ENCODE measurements at regions not wholly inside any gene's neighbourhood (a gene's known extent, or its start where the extent isn't known, plus 50 kb on each side); places are given as distances from the start of the nearest gene placed in this dataset.
"Not testable (repeated sequence)": the region's sequence is repeated elsewhere in the genome, so short reads cannot be mapped to it uniquely, and the experiment has no call there.

GRCh38 chr1:73517603-73518191, 680.3 kb downstream of the LRRIQ3 start:
- CTCF ChIA-PET, result no interaction called here
- POLR2A ChIA-PET, result no interaction called here

GRCh38 chr1:73516451-73516850, 681.5 kb downstream of the LRRIQ3 start:
- POLR2A ChIA-PET, result no interaction called here
- CTCF ChIA-PET, result no interaction called here

DNA sequence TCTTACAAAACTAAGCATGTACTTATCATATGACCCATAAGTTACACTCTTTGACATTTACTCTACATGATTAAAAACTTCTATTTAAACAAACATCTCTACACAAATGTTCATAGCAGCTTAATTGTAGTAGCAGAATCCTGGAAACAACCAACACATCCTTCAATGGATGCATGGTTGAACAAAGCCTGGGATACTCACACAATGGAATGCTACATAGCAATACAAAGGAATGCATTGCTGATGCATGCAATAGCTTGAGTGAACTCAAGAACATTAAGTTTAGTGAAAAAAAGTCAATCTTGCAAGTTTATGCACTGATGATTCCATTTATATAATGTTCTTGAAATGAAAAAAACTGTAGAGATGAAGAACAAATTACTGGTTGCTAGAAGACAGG, 686.9 kb downstream of the LRRIQ3 start:
- ChIA-PET POLR2A (no interaction called here), CTCF (no interaction called here)

- ChIA-PET CTCF (no interaction called here), POLR2A (no interaction called here)
These were observed 697.8 kb downstream of the LRRIQ3 start for GRCh38 chr1:73500154-73500553.

GRCh38 chr1:73499671-73500070, 698.3 kb downstream of the LRRIQ3 start:
- ChIA-PET CTCF (no interaction called here), POLR2A (no interaction called here)

DNA sequence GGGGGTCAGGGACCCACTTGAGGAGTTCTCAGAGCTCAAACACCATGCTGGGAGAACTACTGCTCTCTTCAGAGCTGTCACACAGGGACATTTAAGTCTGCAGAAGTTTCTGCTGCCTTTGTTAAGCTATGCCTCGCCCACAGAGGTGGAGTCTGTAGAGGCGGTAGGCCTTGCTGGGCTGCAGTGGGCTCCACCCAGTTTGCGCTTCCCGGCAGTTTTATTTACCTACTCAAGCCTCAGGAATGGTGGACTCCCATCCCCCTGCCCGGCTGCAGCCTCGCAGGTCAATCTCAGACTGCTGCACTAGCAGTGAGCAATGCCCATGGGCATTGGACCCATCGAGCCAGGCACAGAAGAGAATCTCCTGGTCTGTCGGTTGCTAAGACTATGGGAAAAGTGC, 706.4 kb downstream of the LRRIQ3 start:
- ChIA-PET POLR2A (no interaction called here), CTCF (no interaction called here)

DNA sequence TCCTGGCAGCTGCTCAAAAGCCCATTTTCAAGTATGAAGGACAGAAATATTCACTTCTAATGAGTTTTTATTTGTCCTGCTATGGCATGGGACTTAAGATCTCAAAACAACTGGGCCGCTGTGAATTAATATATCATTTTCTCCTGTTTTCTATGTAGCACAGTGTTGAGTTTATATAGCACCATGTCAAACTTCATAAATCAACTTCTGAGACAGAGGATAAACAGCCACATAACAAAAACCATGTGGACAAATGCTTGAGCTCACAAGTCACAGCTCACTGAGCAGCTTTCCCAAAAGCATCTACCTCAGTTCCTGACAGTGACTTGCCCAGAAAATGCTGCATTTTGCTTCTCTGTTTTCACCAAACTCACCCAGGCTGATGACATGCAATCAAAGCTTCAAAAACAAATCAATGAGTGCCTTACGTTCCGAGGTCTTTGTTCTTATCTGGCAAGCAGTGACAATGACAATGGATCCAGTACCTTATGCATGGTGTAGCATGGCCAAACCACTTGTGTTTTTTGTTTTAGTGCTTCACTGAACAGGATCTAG, 722.6 kb downstream of the LRRIQ3 start:
- ChIA-PET POLR2A (no interaction called here), CTCF (no interaction called here)

- ChIA-PET CTCF (no interaction called here), POLR2A (no interaction called here)
These were observed 725.2 kb downstream of the LRRIQ3 start for GRCh38 chr1:73472810-73473209.

DNA sequence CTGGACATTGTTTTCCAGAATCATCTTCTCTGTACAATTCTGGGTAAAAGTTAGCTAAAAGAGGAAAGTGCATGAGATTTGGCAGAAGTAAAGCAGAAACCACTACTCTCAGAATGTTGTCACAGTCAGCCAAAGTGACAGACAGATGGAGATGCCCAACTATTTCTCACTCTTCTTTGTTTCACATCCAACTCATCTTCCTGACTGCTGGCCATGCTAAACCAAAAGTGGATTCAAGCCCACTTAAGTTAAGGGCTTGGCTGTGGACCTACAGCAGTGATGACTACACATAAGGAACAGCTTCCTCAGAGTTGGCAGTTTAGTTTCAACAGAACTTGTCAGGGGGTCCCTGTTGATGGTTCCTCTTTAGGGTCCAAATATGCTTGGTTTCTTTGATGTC, 730.2 kb downstream of the LRRIQ3 start:
- ChIA-PET CTCF (no interaction called here), POLR2A (no interaction called here)

DNA sequence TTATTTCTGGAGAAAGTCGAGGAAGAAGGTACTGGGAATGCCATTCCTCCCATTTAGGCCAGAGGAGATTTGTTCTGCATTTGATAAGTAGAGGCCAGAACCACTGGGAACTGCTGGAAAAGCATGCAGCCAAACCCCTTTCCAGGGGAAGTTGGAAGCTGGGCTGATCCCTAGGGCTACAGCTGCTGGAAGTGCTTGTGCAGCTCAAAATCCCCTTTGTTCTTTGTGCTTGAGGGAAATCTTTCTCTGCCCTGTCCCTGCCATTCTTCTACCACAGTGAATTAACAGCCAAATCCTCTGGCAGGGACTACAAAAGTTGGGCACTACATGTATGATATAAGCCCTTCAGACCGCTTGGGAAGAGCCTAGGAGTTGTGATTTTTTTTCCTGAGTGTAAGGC, 734.1 kb downstream of the LRRIQ3 start:
- POLR2A ChIA-PET, result no interaction called here
- CTCF ChIA-PET, result no interaction called here

DNA sequence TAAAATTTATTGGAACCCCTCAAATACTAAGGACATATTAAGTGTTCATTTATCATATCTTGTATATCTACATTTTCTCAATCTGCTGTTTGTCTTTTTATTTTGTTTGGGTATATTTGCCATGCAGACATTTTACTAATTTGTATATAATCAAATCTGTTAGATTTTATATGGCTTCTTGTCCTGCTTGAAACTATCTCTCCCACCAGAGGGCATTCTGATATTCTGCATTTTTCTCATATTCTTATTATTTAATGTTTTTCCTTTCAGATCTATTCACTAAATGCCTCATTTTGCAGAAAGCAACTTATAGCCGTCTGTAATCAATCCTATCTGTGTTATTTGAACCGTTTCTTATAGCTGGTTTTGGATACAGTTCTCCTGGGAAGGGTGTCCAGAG, 745.5 kb downstream of the LRRIQ3 start:
- ChIA-PET POLR2A (no interaction called here), CTCF (no interaction called here)

- POLR2A ChIA-PET, CTCF ChIA-PET: not testable (repeated sequence)
These were observed 747.3 kb downstream of the LRRIQ3 start for GRCh38 chr1:73450668-73451067.

DNA sequence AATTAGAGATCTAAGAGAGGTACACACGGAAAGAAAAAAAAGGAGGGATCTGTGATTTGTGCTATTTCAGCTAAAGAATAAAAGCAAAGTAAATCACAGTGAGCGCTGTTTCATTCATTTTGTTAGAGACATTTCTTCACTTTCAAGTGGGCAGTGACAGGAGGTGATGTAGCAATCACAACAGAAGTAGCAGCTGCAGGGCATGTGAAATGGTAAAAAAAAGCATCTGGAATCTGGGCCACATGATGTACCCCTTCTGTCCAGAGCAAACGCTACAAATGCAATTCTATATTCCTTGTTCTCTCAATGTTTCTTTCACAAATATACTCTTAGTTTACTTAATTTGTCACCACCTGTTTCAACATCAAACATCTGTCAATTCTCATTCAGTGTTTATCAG, 786.5 kb downstream of the LRRIQ3 start:
- ChIA-PET CTCF (no interaction called here), POLR2A (no interaction called here)

DNA sequence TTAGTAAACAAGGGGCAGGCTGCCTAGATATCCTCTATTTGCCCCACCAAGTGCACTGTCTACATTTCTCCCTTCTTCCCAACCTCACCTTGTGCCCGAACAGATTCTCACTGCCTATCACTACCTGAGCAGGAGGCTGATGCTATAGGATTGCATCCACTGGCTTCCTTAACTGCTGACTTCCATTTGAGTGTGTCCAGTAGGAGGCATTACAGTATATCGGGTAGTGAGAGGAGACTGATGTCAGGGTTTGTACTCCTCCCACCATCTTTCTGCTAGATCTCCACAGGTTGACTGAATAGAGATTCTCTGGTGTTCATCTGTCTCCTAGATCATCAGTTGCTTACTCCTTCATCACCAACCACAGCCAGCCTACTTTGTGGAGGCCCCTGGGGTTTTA, 796.3 kb downstream of the LRRIQ3 start:
- CTCF ChIA-PET, result no interaction called here
- POLR2A ChIA-PET, result no interaction called here

DNA sequence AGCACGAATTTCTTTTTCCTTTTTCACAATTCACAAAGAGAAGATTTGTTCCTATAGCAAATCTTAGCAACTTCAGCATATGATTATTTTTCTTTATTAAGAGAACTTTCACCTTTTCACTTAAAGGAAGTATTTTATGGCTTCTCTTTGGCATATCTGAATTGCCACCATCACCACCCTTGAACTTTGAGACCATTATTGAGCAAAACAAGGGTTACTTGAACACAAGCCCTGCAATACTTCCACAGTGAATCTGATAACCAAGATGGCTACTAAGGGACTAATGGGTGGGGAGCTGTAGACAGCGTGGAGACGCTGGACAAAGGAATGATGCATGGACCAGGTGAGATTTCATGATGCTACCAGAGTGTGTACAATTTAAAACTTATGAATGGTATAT, 815.0 kb downstream of the LRRIQ3 start:
- CTCF ChIA-PET, result no interaction called here
- POLR2A ChIA-PET, result no interaction called here

- CTCF ChIA-PET, result no interaction called here
These were observed 831.1 kb downstream of the LRRIQ3 start for GRCh38 chr1:73366734-73367413.

GRCh38 chr1:73359001-73359400, 839.0 kb downstream of the LRRIQ3 start:
- ChIA-PET POLR2A (no interaction called here), CTCF (no interaction called here)

More at GRCh38 chr1:73366734-73367413, 831.1 kb downstream of the LRRIQ3 start:
- POLR2A ChIA-PET, result no interaction called here

DNA sequence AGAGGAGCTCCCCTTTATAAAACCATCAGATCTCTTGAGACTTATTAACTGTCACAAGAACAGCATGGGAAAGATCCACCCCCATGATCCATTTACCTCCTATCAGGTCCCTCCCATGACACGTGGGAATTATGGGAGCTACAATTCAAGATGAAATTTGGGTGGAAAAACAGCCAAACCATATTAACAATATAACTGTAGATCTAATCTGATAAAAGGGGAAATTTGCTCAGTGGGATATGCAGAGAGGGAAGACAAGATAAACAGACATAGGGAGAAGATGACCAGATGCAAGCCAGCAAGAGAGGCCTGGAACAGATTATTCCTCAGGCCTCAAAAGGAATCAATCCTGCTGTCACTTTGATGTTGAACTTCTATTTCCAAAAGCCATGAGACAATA, 841.5 kb downstream of the LRRIQ3 start:
- ChIA-PET CTCF (no interaction called here), POLR2A (no interaction called here)

DNA sequence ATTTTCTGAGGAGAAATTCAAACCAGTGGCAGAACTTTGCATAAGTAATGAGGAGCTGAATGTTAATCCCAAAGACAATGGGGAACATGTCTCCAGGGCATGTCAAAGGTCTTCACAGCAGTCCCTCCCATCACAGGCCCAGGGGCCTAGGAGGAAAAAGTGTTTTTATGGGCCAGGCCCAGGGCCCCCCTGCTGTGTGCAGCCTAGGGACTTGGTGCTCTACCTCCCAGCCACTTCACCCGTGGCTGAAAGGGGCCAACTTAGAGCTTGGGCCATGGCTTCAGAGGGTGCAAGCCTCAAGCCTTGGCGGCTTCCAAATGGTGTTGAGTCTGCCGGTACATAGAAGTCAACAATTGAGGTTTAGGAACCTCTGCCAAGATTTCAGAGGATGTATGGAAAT, 854.0 kb downstream of the LRRIQ3 start:
- ChIA-PET POLR2A (no interaction called here), CTCF (no interaction called here)

- ChIA-PET POLR2A (no interaction called here), CTCF (no interaction called here)
These were observed 864.0 kb downstream of the LRRIQ3 start for GRCh38 chr1:73333847-73334503.

- CTCF ChIA-PET, result no interaction called here
- POLR2A ChIA-PET, result no interaction called here
These were observed 866.2 kb downstream of the LRRIQ3 start for GRCh38 chr1:73331726-73332125.

DNA sequence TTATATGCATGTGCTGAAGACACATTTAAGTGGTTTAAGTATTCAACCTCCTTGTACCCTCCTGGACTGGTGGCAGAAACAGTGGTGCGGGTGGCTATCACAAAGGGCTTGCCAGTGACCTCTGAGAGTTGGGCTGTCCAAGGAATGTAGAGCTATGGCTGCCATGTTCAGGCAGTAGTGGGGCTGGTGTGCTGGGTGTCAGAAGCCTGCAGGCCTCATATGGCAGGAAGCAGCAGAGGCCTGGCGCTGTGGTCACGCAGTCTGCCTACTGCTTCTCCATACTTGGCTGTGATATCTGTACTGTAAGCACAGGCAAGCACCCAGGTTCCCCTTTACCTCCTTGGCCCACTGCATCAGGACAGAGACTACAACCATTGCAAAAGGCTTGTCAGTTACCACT, 870.0 kb downstream of the LRRIQ3 start:
- CTCF ChIA-PET, result no interaction called here
- POLR2A ChIA-PET, result no interaction called here

Data from activated CD8-positive, alpha-beta memory T cell treated with anti-CD3 and anti-CD28 coated beads for 36 hours (primary cell).